Tibial nerve (tissue), 4 donors: ENCODE measurements at regions not wholly inside any gene's neighbourhood (a gene's known extent, or its start where the extent isn't known, plus 50 kb on each side); places are given as distances from the start of the nearest gene placed in this dataset.

Experiments used
- DNase-seq, 2 donors: peaks; one replicate each; pipeline ENCODE4 v3.0.0-alpha.2; 2019; ENCODE audit warnings: low spot score in 2 of 2
- H3K27ac ChIP-seq, 4 donors: fragments of 200-600 bp; sonication (generic) in 3 of 4; one replicate each; pipeline ENCODE4 v1.5.1; 2017 to 2019; ENCODE audit warnings: mild to moderate bottlenecking in 1 of 4
- H3K27me3 ChIP-seq, 2 donors: fragments of 200-600 bp; sonication (generic) in 1 of 2; one replicate each; pipeline versions ENCODE4 v1.5.1 to v1.6.0; 2017 to 2019
- H3K36me3 ChIP-seq, 3 donors: fragments of 200-600 bp; sonication (generic); one replicate each; pipeline ENCODE4 v1.5.1; 2018 to 2019
- H3K4me1 ChIP-seq, 4 donors: fragments of 200-600 bp; sonication (generic) in 3 of 4; one replicate each; pipeline ENCODE4 v1.5.1; 2017 to 2019
- H3K4me3 ChIP-seq, 4 donors: fragments of 200-600 bp; sonication (generic) in 3 of 4; one replicate each; pipeline ENCODE4 v1.5.1; 2017 to 2019; ENCODE audit warnings: mild to moderate bottlenecking in 1 of 4, moderate library complexity in 1 of 4
- H3K9me3 ChIP-seq, 4 donors: fragments of 200-600 bp; sonication (generic) in 3 of 4; one replicate each; pipeline ENCODE4 v1.5.1; 2017 to 2019
- CTCF ChIP-seq, 5 experiments: fragments of 200-600 bp in 3 of 5; fragments of 450-650 bp in 2 of 5; sonication (generic) in 3 of 5; IDR thresholded peaks; one replicate each; pipeline ENCODE4 v1.5.1; 2016 to 2019; ENCODE audit warnings: antibody characterized with exemption in 5 of 5, mild to moderate bottlenecking in 3 of 5, moderate library complexity in 2 of 5
- EP300 ChIP-seq, 2 donors: sonication (generic); formaldehyde crosslinking; IDR thresholded peaks; one replicate each; pipeline ENCODE4 v1.6.1; 2017; ENCODE audit warnings: antibody characterized with exemption in 2 of 2, mild to moderate bottlenecking in 1 of 2
- POLR2A ChIP-seq, 2 donors: fragments of 450-650 bp; IDR thresholded peaks; one replicate each; pipeline ENCODE4 v1.6.1; 2017; ENCODE audit warnings: antibody characterized with exemption in 2 of 2, mild to moderate bottlenecking in 2 of 2, moderate library complexity in 2 of 2
- WGBS, 2 donors: methylation state at CpG; one replicate each; pipeline ENCODE4 v1.1.5; 2018; 5-methylcytosine and 5-hydroxymethylcytosine counted together

GRCh38 chr7:15143936-15144335 lies 241.4 kb upstream of the DGKB start:
- H3K4me1 ChIP-seq: no peaks in the 10 kb centered on the region
- TF ChIP-seq POLR2A (IDR thresholded peaks at IDR 0.05): no peak
- TF ChIP-seq CTCF (IDR thresholded peaks at IDR 0.05): no peak
- TF ChIP-seq EP300 (IDR thresholded peaks at IDR 0.05): no peak
- H3K4me3 ChIP-seq: no peak overlapping the region
- no peaks in the 10 kb centered on the region for H3K27me3 ChIP-seq
- no peaks in the 10 kb centered on the region for H3K9me3 ChIP-seq
- no peaks in the 10 kb centered on the region for H3K36me3 ChIP-seq
- no peak for DNase-seq
- H3K27ac ChIP-seq: no peak overlapping the region

GRCh38 chr7:15143121-15143520 lies 240.6 kb upstream of the DGKB start:
- no peak for DNase-seq
- Histone ChIP-seq H3K27me3 (no peaks in the 10 kb centered on the region), H3K4me1 (no peaks in the 10 kb centered on the region), H3K4me3 (no peak overlapping the region), H3K27ac (no peak overlapping the region), H3K9me3 (no peaks in the 10 kb centered on the region), H3K36me3 (no peaks in the 10 kb centered on the region)
- WGBS, 2 donors: 74 to 82% methylated on average over 3 of the region's 3 CpGs
- TF ChIP-seq CTCF (IDR thresholded peaks at IDR 0.05): no peak
- no peak for TF ChIP-seq POLR2A (IDR thresholded peaks at IDR 0.05)
- no peak for TF ChIP-seq EP300 (IDR thresholded peaks at IDR 0.05)

GRCh38 chr7:15140431-15140830 lies 237.9 kb upstream of the DGKB start:
- Histone ChIP-seq H3K4me3 (no peak overlapping the region), H3K9me3 (no peaks in the 10 kb centered on the region), H3K4me1 (no peaks in the 10 kb centered on the region), H3K36me3 (no peaks in the 10 kb centered on the region), H3K27me3 (no peaks in the 10 kb centered on the region), H3K27ac (no peak overlapping the region)
- TF ChIP-seq EP300 (IDR thresholded peaks at IDR 0.05) (no peak), CTCF (IDR thresholded peaks at IDR 0.05) (no peak), POLR2A (IDR thresholded peaks at IDR 0.05) (no peak)
- DNase-seq: no peak
- WGBS, 2 donors: 96 to 99% methylated on average over 2 of the region's 2 CpGs

GRCh38 chr7:15131661-15132060 lies 229.1 kb upstream of the DGKB start:
- 93 to 100% methylated on average over 1 of the region's 1 CpG for WGBS, 2 donors
- TF ChIP-seq EP300 (IDR thresholded peaks at IDR 0.05) (no peak), CTCF (IDR thresholded peaks at IDR 0.05) (no peak), POLR2A (IDR thresholded peaks at IDR 0.05) (no peak)

GRCh38 chr7:15130666-15131541 lies 228.4 kb upstream of the DGKB start:
- Histone ChIP-seq H3K9me3 (no peaks in the 10 kb centered on the region), H3K27me3 (no peaks in the 10 kb centered on the region), H3K4me3 (no peak overlapping the region), H3K27ac (no peak overlapping the region), H3K4me1 (no peaks in the 10 kb centered on the region), H3K36me3 (no peaks in the 10 kb centered on the region)
- no peak for DNase-seq
- TF ChIP-seq CTCF (IDR thresholded peaks at IDR 0.05) (no peak), POLR2A (IDR thresholded peaks at IDR 0.05) (no peak), EP300 (IDR thresholded peaks at IDR 0.05) (no peak)
- WGBS, 2 donors: 71 to 79% methylated on average over 4 of the region's 4 CpGs

More at GRCh38 chr7:15131661-15132060, 229.1 kb upstream of the DGKB start:
- Histone ChIP-seq H3K36me3 (no peaks in the 10 kb centered on the region), H3K27ac (no peak overlapping the region), H3K9me3 (no peaks in the 10 kb centered on the region), H3K27me3 (no peaks in the 10 kb centered on the region), H3K4me1 (no peaks in the 10 kb centered on the region), H3K4me3 (no peak overlapping the region)
- DNase-seq: no peak
